D341Med (cell line): ENCODE measurements at regions not wholly inside any gene's neighbourhood (a gene's known extent, or its start where the extent isn't known, plus 50 kb on each side); places are given as distances from the start of the nearest gene placed in this dataset.

ENCODE experiments used
- DNase-seq: peaks from one replicate; pipeline ENCODE4 v3.0.0; 2012; ENCODE audit warnings: low spot score

- DNase-seq, result no peak
Measured at GRCh38 chr5:171603591-171603990, 182.0 kb upstream of the SMIM23 start.

GRCh38 chr5:171604195-171604594 is 181.4 kb upstream of the SMIM23 start:
- no peak for DNase-seq

- DNase-seq, result no peak
Measured at GRCh38 chr5:171606414-171607024, 179.1 kb upstream of the SMIM23 start.

- DNase-seq, result no peak
Measured at GRCh38 chr5:171607863-171608262, 177.8 kb upstream of the SMIM23 start.

- no peak for DNase-seq
Measured at GRCh38 chr5:171609806-171610452, 175.7 kb upstream of the SMIM23 start.

- no peak for DNase-seq
Measured at GRCh38 chr5:171610686-171611085, 174.9 kb upstream of the SMIM23 start.

GRCh38 chr5:171612749-171613148 is 172.9 kb upstream of the SMIM23 start:
- no peak for DNase-seq

- DNase-seq, result no peak
Measured at GRCh38 chr5:171614511-171614910, 171.1 kb upstream of the SMIM23 start.

GRCh38 chr5:171614971-171615653 is 170.5 kb upstream of the SMIM23 start:
- DNase-seq, result no peak

GRCh38 chr5:171615705-171616640 is 169.6 kb upstream of the SMIM23 start:
- DNase-seq, result no peak

- DNase-seq, result no peak
Measured at GRCh38 chr5:171617266-171617665, 168.4 kb upstream of the SMIM23 start.

GRCh38 chr5:171617817-171618591 is 167.6 kb upstream of the SMIM23 start:
- DNase-seq, result no peak

- DNase-seq, result no peak
Measured at GRCh38 chr5:171619196-171619595, 166.4 kb upstream of the SMIM23 start.

GRCh38 chr5:171619744-171620143 is 165.9 kb upstream of the SMIM23 start:
- no peak for DNase-seq

- DNase-seq, result no peak
Measured at GRCh38 chr5:171622010-171622409, 163.6 kb upstream of the SMIM23 start.

- no peak for DNase-seq
Measured at GRCh38 chr5:171623107-171623506, 162.5 kb upstream of the SMIM23 start.

- DNase-seq, result no peak
Measured at GRCh38 chr5:171623551-171624097, 162.0 kb upstream of the SMIM23 start.

GRCh38 chr5:171624396-171624795 is 161.2 kb upstream of the SMIM23 start:
- no peak for DNase-seq

- DNase-seq, result no peak
Measured at GRCh38 chr5:171625646-171626045, 160.0 kb upstream of the SMIM23 start.

- DNase-seq, result no peak
Measured at GRCh38 chr5:171627936-171628632, 157.5 kb upstream of the SMIM23 start.

- DNase-seq, result no peak
Measured at GRCh38 chr5:171628633-171628974, 157.0 kb upstream of the SMIM23 start.
